VCaP (cell line): ENCODE measurements at regions not wholly inside any gene's neighbourhood (a gene's known extent, or its start where the extent isn't known, plus 50 kb on each side); places are given as distances from the start of the nearest gene placed in this dataset.

Source experiments
- H3K27ac ChIP-seq: fragments of 450-650 bp; 2 replicates; pipeline ENCODE4 v1.5.1; 2017
- CTCF ChIP-seq: fragments of 450-650 bp; conservative IDR thresholded peaks from 2 replicates; pipeline ENCODE4 v1.5.1; 2017; ENCODE audit warnings: mild to moderate bottlenecking, moderate library complexity

DNA sequence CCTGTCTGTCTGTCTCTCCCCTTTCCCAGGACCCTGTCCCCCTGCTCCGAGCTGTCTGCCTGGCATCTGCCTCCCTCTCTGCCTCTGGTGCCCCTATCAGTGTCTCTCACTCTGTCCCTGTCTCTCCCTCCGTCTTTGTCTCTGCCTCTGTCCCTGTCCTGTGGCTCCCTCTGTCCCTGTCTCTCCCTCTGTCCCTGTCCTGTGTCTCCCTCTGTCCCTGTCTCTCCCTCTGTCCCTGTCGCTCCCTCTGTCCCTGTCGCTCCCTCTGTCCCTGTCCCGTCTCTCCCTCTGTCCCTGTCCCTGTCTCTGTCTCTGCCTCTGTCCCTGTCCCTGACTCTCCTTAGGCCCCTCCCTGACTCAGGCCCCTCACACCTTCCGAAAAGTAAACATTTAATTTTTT is 75.0 kb upstream of the PAX2 start:
- TF ChIP-seq CTCF = no peak
- no peak overlapping the region for H3K27ac ChIP-seq

DNA sequence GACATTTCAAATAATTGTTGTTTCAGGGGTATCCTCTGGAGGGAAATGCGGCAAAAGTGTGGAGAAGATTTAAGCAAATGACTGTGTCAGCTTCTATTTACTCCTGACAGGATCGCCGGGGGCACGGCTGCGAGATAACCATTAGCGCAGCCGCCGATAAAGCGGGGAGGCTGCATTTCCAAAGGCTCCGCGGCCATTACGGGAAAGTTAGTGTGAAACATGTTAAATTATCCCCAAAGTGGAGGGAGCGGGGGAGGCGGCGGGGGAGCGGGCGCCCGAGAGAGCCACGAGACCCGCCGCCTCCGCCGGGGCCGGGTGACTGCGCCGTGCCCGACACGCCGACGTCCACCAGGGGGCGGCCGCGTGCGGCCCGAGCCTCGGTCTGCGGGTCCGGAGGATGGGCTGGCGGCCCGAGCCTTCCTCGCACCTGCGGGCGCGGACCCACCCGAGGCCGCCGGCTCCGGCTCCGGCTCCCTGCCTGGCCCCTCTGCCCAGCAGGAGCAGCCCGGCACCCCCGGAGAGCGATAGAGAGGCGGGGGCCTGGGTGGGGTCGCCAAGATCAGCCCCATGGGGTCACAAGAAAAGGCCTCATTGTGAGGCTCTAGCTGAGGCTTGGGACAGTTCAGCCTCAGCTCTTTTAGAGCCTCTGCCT is 74.4 kb upstream of the PAX2 start:
- peak; percentile 95 for TF ChIP-seq CTCF

DNA sequence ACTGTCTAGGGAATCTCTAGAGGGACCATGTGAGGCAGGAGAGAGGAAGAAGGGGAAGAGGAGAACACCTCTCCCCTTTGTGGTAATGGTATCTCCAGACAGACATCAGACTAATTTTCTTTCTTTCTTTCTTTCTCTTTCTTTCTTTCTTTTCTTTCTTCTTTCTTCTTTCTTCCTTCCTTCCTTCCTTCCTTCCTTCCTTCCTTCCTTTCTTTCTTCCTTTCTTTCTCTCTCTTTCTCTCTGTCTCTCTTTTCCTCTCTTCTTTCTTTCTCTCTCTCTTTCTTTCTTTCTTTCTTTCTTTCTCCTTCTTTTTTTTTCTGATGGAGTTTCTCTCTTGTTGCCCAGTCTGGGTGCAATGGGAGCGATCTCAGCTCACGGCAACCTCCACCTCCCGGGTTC is 73.2 kb upstream of the PAX2 start:
- TF ChIP-seq CTCF = no peak
- H3K27ac ChIP-seq = no peak overlapping the region

More for the DNA sequence above, 74.4 kb upstream of the PAX2 start:
- no peak overlapping the region for H3K27ac ChIP-seq

DNA sequence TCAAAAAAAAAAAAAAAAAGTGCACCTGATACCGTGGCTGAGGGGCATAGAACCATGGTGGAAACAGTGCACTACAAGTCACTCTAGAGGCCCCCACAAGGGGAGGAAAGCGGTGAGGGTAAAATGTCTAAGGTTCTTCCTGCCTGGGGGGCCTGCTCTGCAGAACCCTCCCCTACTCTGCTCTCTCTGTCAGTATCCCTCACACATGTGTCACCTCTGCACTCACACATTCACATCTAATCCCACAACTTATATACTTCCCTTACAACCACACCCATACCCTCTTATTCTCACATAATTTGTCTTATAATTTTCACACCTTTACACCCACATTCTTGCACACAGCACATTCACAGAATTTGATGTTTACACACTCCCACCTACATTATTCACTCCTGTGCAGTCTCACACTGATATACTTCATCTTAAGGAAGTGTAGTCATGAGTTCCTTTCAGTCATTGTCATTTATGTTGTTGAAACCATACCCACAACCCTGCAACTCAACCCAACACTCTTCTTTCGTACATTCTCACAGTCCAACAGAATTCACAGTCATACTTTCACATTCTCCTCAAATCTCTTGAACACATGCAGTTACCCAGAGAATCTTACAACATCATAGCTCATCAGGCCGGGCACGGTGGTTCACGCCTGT is 68.0 kb upstream of the PAX2 start:
- no peak for TF ChIP-seq CTCF
- no peak overlapping the region for H3K27ac ChIP-seq

DNA sequence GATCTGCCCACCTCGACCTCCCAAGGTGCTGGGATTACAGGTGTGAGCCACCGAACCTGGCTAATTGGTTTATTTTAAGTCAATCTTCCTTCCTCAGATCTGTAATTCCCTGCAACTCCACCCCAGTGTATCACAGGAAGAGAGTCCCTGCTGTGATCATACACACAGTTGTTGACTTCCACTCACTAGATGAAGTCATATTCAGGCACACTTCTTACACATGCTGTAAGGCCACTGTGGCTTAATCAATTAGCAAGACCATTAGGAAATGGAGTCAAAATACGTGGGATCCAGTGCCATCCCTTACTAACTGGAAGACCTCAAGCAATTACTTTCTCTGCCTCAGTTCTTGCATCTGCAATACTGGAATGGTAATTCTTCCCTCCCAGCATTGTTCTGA is 66.1 kb upstream of the PAX2 start:
- H3K27ac ChIP-seq = no peak overlapping the region
- TF ChIP-seq CTCF = no peak

DNA sequence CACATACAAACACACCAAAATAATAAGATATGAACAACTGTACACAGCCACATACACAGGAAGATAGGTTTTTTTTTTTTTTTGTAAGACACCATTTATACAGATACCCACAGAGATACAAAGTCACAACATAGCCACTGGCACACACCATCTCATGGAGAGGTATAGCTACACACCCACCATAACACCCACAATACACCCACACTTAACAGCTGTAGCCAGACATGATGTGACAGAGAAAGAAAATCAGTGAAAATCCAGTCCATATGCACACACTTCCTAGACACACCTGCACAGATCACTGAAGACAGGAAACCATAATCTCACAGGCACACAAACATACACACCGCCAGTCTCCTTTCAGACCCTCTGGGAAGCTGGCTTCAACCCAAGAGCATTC is 62.4 kb upstream of the PAX2 start:
- H3K27ac ChIP-seq = no peak overlapping the region
- no peak for TF ChIP-seq CTCF

- H3K27ac ChIP-seq = no peak overlapping the region
- no peak for TF ChIP-seq CTCF
Measured at GRCh38 chr10:100683545-100684300, 61.7 kb upstream of the PAX2 start.
